MCF 10A (cell line): ENCODE measurements at regions not wholly inside any gene's neighbourhood (a gene's known extent, or its start where the extent isn't known, plus 50 kb on each side); places are given as distances from the start of the nearest gene placed in this dataset.

Experiments
- BruUV-seq: library from RNA; stranded (reverse); fragments of 400-500 nt; replicated peaks from 2 replicates; lab custom pipeline; 2021; lab: Mats Ljungman, UMichigan
- CTCF ChIA-PET: fragments of 300-600 bp; sonication (Branson Sonifier 250); formaldehyde crosslinking; extraction: SDS; loops from one replicate; lab custom pipeline; 2021; ENCODE audit warnings: antibody characterized with exemption, inconsistent platforms; lab: Yijun Ruan, JAX
- POLR2A ChIA-PET: fragments of 300-600, 350-650 bp; sonication (Branson Sonifier 250); formaldehyde crosslinking; extraction: SDS; loops from one replicate; lab custom pipeline; 2020; ENCODE audit warnings: antibody characterized with exemption, inconsistent platforms; lab: Yijun Ruan, JAX
- DNase-seq: peaks from one replicate; pipeline ENCODE4 v3.0.0-alpha.2; 2018; ENCODE audit not compliant: unreplicated experiment
- H3K27ac Mint-ChIP-seq: one replicate; pipeline ENCODE4 v1.8.0; 2022; ENCODE audit warnings: mild to moderate bottlenecking, low read depth, mixed read lengths; ENCODE audit not compliant: unreplicated experiment
- H3K27me3 Mint-ChIP-seq: one replicate; pipeline ENCODE4 v1.8.0; 2022; ENCODE audit warnings: mixed read lengths; ENCODE audit not compliant: insufficient read depth, unreplicated experiment
- H3K36me3 Mint-ChIP-seq: one replicate; pipeline ENCODE4 v1.8.0; 2022; ENCODE audit warnings: mild to moderate bottlenecking, moderate library complexity, mixed read lengths; ENCODE audit not compliant: insufficient read depth, unreplicated experiment
- H3K4me1 Mint-ChIP-seq: one replicate; pipeline ENCODE4 v1.8.0; 2022; ENCODE audit warnings: mixed read lengths; ENCODE audit not compliant: insufficient read depth, unreplicated experiment
- H3K4me3 Mint-ChIP-seq: one replicate; pipeline ENCODE4 v1.8.0; 2022; ENCODE audit warnings: mild to moderate bottlenecking, moderate library complexity, mixed read lengths; ENCODE audit not compliant: unreplicated experiment
- H3K9me3 Mint-ChIP-seq: one replicate; pipeline ENCODE4 v1.8.0; 2022; ENCODE audit warnings: mixed read lengths; ENCODE audit not compliant: unreplicated experiment
- intact Hi-C: fragments of 100-400 bp; cut with micrococcal nuclease; formaldehyde crosslinking; loops from 2 replicates; pipeline ENCODE4 v1.14.1; 2022
- TF ChIP-seq, protein P1 (sequence below): fragments of 200-600 bp; IDR thresholded peaks from one replicate; pipeline ENCODE4 v1.8.0; 2022; ENCODE audit warnings: antibody characterized with exemption, mild to moderate bottlenecking; ENCODE audit not compliant: unreplicated experiment

- no peak overlapping the region for H3K27ac Mint-ChIP-seq
- H3K27me3 Mint-ChIP-seq = no peaks in the 10 kb centered on the region
- CTCF ChIA-PET = interaction anchor here (0.6 to 5.8 kb wide), 19 partner anchors 9 to 572 kb away, joined by 3 to 46 read pairs (median 4); partner anchors contain the start of genes PCBD2 and TXNDC15
Measured at GRCh38 chr5:135193213-135194125, 159.4 kb upstream of the PITX1 start.

GRCh38 chr5:135192351-135192750 is 158.3 kb upstream of the PITX1 start:
- Mint-ChIP-seq H3K27ac (no peak overlapping the region), H3K9me3 (no peaks in the 10 kb centered on the region), H3K4me1 (peaks cover 7% of the 10 kb centered on the region), H3K36me3 (no peaks in the 10 kb centered on the region), H3K4me3 (no peak overlapping the region), H3K27me3 (no peaks in the 10 kb centered on the region)
- POLR2A ChIA-PET = interaction anchor here (0.7 to 1.6 kb wide), 3 partner anchors 137 to 287 kb away, joined by 3 to 11 read pairs (median 5); partner anchors contain the start of genes PCBD2 and PITX1
- intact Hi-C loops = no loop called here
- CTCF ChIA-PET = interaction anchor here (0.5 to 5.8 kb wide), 42 partner anchors 9 to 393 kb away, joined by 3 to 53 read pairs (median 6); partner anchors contain the start of gene PCBD2
- DNase-seq = no peak
- no TSS peak for BruUV-seq
- TF ChIP-seq, protein P1, sequence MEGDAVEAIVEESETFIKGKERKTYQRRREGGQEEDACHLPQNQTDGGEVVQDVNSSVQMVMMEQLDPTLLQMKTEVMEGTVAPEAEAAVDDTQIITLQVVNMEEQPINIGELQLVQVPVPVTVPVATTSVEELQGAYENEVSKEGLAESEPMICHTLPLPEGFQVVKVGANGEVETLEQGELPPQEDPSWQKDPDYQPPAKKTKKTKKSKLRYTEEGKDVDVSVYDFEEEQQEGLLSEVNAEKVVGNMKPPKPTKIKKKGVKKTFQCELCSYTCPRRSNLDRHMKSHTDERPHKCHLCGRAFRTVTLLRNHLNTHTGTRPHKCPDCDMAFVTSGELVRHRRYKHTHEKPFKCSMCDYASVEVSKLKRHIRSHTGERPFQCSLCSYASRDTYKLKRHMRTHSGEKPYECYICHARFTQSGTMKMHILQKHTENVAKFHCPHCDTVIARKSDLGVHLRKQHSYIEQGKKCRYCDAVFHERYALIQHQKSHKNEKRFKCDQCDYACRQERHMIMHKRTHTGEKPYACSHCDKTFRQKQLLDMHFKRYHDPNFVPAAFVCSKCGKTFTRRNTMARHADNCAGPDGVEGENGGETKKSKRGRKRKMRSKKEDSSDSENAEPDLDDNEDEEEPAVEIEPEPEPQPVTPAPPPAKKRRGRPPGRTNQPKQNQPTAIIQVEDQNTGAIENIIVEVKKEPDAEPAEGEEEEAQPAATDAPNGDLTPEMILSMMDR = no peak

More at GRCh38 chr5:135193213-135194125, 159.4 kb upstream of the PITX1 start:
- Mint-ChIP-seq H3K36me3 (no peaks in the 10 kb centered on the region), H3K4me1 (peaks cover 7% of the 10 kb centered on the region), H3K4me3 (no peak overlapping the region), H3K9me3 (peaks cover 2% of the 10 kb centered on the region)
- peak; percentile 11 for DNase-seq
- intact Hi-C loops = no loop called here
- TF ChIP-seq, protein P1 = no peak
- POLR2A ChIA-PET = interaction anchor here (0.6 to 1.1 kb wide), 4 partner anchors 131 to 510 kb away, joined by 3 read pairs; partner anchors contain the start of gene CAMLG
- no TSS peak for BruUV-seq

- H3K4me3 Mint-ChIP-seq = peak overlapping the region; percentile 76
- TF ChIP-seq, protein P1 = peak; percentile 99
- H3K27me3 Mint-ChIP-seq = no peaks in the 10 kb centered on the region
- DNase-seq = peak; percentile 90
- BruUV-seq = no TSS peak
- H3K4me1 Mint-ChIP-seq = peaks cover 7% of the 10 kb centered on the region
- POLR2A ChIA-PET = interaction anchor here (0.7 to 1.6 kb wide), 5 partner anchors 158 to 286 kb away, joined by 3 to 11 read pairs (median 4); partner anchors contain the start of genes PCBD2 and PITX1
- intact Hi-C loops = loop anchor here (1.0 to 2.0 kb wide), 7 partner anchors 84 to 286 kb away; partner anchors contain the start of gene PCBD2
- no peaks in the 10 kb centered on the region for H3K36me3 Mint-ChIP-seq
- H3K9me3 Mint-ChIP-seq = no peaks in the 10 kb centered on the region
- CTCF ChIA-PET = interaction anchor here (0.6 to 5.8 kb wide), 73 partner anchors 8 to 1174 kb away, joined by 3 to 53 read pairs (median 5); partner anchors contain the start of genes C5orf24, PCBD2 and TRPC7
- H3K27ac Mint-ChIP-seq = no peak overlapping the region
Measured at GRCh38 chr5:135191084-135191826, 157.2 kb upstream of the PITX1 start.
